GM12864 (cell line): ENCODE measurements at regions not wholly inside any gene's neighbourhood (a gene's known extent, or its start where the extent isn't known, plus 50 kb on each side); places are given as distances from the start of the nearest gene placed in this dataset.

Experiments used
- DNase-seq: peaks from one replicate; pipeline ENCODE4 v3.0.0-alpha.2; 2011; ENCODE audit warnings: low read depth
- H3K4me3 ChIP-seq: 2 replicates; pipeline ENCODE4 v1.5.1; 2011; ENCODE audit warnings: mild to moderate bottlenecking, low read depth, low read length, control low read depth
- CTCF ChIP-seq: IDR thresholded peaks from 2 replicates; pipeline ENCODE4 v1.5.1; 2011; ENCODE audit warnings: low read depth, mild to moderate bottlenecking, moderate library complexity, low read length, control low read depth, inconsistent platforms; ENCODE audit errors: missing control alignments

- no peak overlapping the region for H3K4me3 ChIP-seq
- no peak for DNase-seq
- TF ChIP-seq CTCF = no peak
These were observed 723.7 kb upstream of the COX7C start for GRCh38 chr5:85893996-85894395.

- TF ChIP-seq CTCF = no peak
- no peak overlapping the region for H3K4me3 ChIP-seq
These were observed 721.2 kb upstream of the COX7C start for GRCh38 chr5:85896514-85896913.

GRCh38 chr5:85906460-85906859 lies 711.3 kb upstream of the COX7C start:
- no peak overlapping the region for H3K4me3 ChIP-seq
- TF ChIP-seq CTCF = no peak
- DNase-seq = no peak

More at GRCh38 chr5:85896514-85896913, 721.2 kb upstream of the COX7C start:
- DNase-seq = no peak

- DNase-seq = no peak
- H3K4me3 ChIP-seq = no peak overlapping the region
- no peak for TF ChIP-seq CTCF
These were observed 707.4 kb upstream of the COX7C start for GRCh38 chr5:85910335-85910734.

- TF ChIP-seq CTCF = no peak
- H3K4me3 ChIP-seq = no peak overlapping the region
- no peak for DNase-seq
These were observed 696.8 kb upstream of the COX7C start for GRCh38 chr5:85920984-85921383.

GRCh38 chr5:85921590-85921989 lies 696.2 kb upstream of the COX7C start:
- H3K4me3 ChIP-seq = no peak overlapping the region
- no peak for TF ChIP-seq CTCF
- DNase-seq = no peak

- no peak for DNase-seq
- no peak for TF ChIP-seq CTCF
- H3K4me3 ChIP-seq = no peak overlapping the region
These were observed 690.1 kb upstream of the COX7C start for GRCh38 chr5:85927632-85928031.
